ENCODE measurements at regions not wholly inside any gene's neighbourhood (a gene's known extent, or its start where the extent isn't known, plus 50 kb on each side); places are given as distances from the start of the nearest gene placed in this dataset.

- no peak for DNase-seq (ENCODE audit: low spot score)
- TF ChIP-seq CTCF (IDR thresholded peaks at IDR 0.05; ENCODE audit: extremely low read depth, missing control alignments): no peak
These were observed 940.9 kb downstream of the BRD1 start for GRCh38 chr22:48886604-48887393.

- no peak for TF ChIP-seq CTCF (IDR thresholded peaks at IDR 0.05; ENCODE audit: extremely low read depth, missing control alignments)
- DNase-seq (ENCODE audit: low spot score): no peak
These were observed 941.8 kb downstream of the BRD1 start for GRCh38 chr22:48885919-48886305.

GRCh38 chr22:48885271-48885918 is 942.3 kb downstream of the BRD1 start:
- DNase-seq (ENCODE audit: low spot score): no peak

GRCh38 chr22:48884786-48885185 is 942.9 kb downstream of the BRD1 start:
- TF ChIP-seq CTCF (IDR thresholded peaks at IDR 0.05; ENCODE audit: extremely low read depth, missing control alignments): no peak
- no peak for DNase-seq (ENCODE audit: low spot score)

More at GRCh38 chr22:48885271-48885918, 942.3 kb downstream of the BRD1 start:
- no peak for TF ChIP-seq CTCF (IDR thresholded peaks at IDR 0.05; ENCODE audit: extremely low read depth, missing control alignments)

- no peak for DNase-seq (ENCODE audit: low spot score)
- TF ChIP-seq CTCF (IDR thresholded peaks at IDR 0.05; ENCODE audit: extremely low read depth, missing control alignments): no peak
These were observed 943.3 kb downstream of the BRD1 start for GRCh38 chr22:48884324-48884723.

GRCh38 chr22:48883211-48883960 is 944.3 kb downstream of the BRD1 start:
- DNase-seq (ENCODE audit: low spot score): no peak
- TF ChIP-seq CTCF (IDR thresholded peaks at IDR 0.05; ENCODE audit: extremely low read depth, missing control alignments): no peak

All from GM20000 (cell line).